ENCODE measurements at regions not wholly inside any gene's neighbourhood (a gene's known extent, or its start where the extent isn't known, plus 50 kb on each side); places are given as distances from the start of the nearest gene placed in this dataset.

GRCh38 chr6:164962805-164963204 lies 346.6 kb downstream of the C6orf118 start:
- TF ChIP-seq CTCF (IDR thresholded peaks at IDR 0.05; ENCODE audit: low read length) (no peak), EZH2 (optimal IDR thresholded peaks at IDR 0.05; ENCODE audit: low read depth, low read length) (no peak), EZH2phosphoT487 (IDR thresholded peaks at IDR 0.05; ENCODE audit: low read length) (no peak)

Measured in MM.1S (cell line).